Endodermal cell (in vitro differentiated cells): ENCODE measurements at regions not wholly inside any gene's neighbourhood (a gene's known extent, or its start where the extent isn't known, plus 50 kb on each side); places are given as distances from the start of the nearest gene placed in this dataset.

Experiments
- DNase-seq: peaks from one replicate; pipeline ENCODE4 v3.0.0-alpha.2; 2017
- H3K27ac ChIP-seq: 2 replicates; pipeline ENCODE4 v1.5.1; 2013; ENCODE audit warnings: mild to moderate bottlenecking, low read depth, low read length, moderate library complexity
- H3K27me3 ChIP-seq: 2 replicates; pipeline ENCODE4 v1.6.1; 2013; ENCODE audit warnings: mild to moderate bottlenecking, low read length, moderate library complexity; ENCODE audit not compliant: insufficient read depth, control insufficient read depth, poor library complexity, severe bottlenecking
- H3K36me3 ChIP-seq: 2 replicates; pipeline ENCODE4 v1.7.0; 2013; ENCODE audit warnings: mild to moderate bottlenecking, low read length, moderate library complexity; ENCODE audit not compliant: control insufficient read depth, insufficient read depth
- H3K4me1 ChIP-seq: one replicate; pipeline ENCODE4 v1.7.0; 2013; ENCODE audit warnings: low read length; ENCODE audit not compliant: control insufficient read depth, insufficient read depth
- H3K4me3 ChIP-seq: 2 replicates; pipeline ENCODE4 v1.5.1; 2013; ENCODE audit warnings: mild to moderate bottlenecking, low read length, moderate library complexity
- H3K9ac ChIP-seq: 2 replicates; pipeline ENCODE4 v1.6.1; 2013; ENCODE audit warnings: mild to moderate bottlenecking, low read length, moderate library complexity; ENCODE audit not compliant: poor library complexity, severe bottlenecking; ENCODE audit errors: extremely low read depth
- H3K9me3 ChIP-seq: 2 replicates; pipeline ENCODE4 v1.6.1; 2013; ENCODE audit warnings: mild to moderate bottlenecking, low read length, moderate library complexity; ENCODE audit not compliant: control insufficient read depth
- H3K27ac Mint-ChIP-seq: 2 replicates; pipeline ENCODE4 v1.8.0; 2020; ENCODE audit warnings: mixed read lengths
- H3K27me3 Mint-ChIP-seq: 2 replicates; pipeline ENCODE4 v1.8.0; 2021; ENCODE audit warnings: mild to moderate bottlenecking, mixed read lengths; ENCODE audit not compliant: insufficient read depth
- H3K36me3 Mint-ChIP-seq: 2 replicates; pipeline ENCODE4 v1.8.0; 2020; ENCODE audit warnings: low read depth, mixed read lengths
- H3K4me1 Mint-ChIP-seq: 2 replicates; pipeline ENCODE4 v1.8.0; 2020; ENCODE audit warnings: mixed read lengths
- H3K4me3 Mint-ChIP-seq: 2 replicates; pipeline ENCODE4 v1.8.0; 2020; ENCODE audit warnings: mild to moderate bottlenecking, moderate library complexity, mixed read lengths
- H3K9me3 Mint-ChIP-seq: 2 replicates; pipeline ENCODE4 v1.8.0; 2020; ENCODE audit warnings: mild to moderate bottlenecking, mixed read lengths
- WGBS, 2 experiments: methylation state at CpG; one replicate each; pipeline versions ENCODE4 v1.1.5 to v1.1.7; 2013; ENCODE audit warnings: missing lambda C conversion rate in 2 of 2, mixed read lengths in 1 of 2; ENCODE audit not compliant: insufficient coverage in 1 of 2, insufficient read length in 1 of 2; 5-methylcytosine and 5-hydroxymethylcytosine counted together
- TF ChIP-seq, protein P1 (sequence below): fragments of 200-600 bp; sonication (generic); conservative IDR thresholded peaks from 2 replicates; pipeline ENCODE4 v1.5.0; 2021; ENCODE audit warnings: antibody characterized with exemption, mild to moderate bottlenecking

DNA sequence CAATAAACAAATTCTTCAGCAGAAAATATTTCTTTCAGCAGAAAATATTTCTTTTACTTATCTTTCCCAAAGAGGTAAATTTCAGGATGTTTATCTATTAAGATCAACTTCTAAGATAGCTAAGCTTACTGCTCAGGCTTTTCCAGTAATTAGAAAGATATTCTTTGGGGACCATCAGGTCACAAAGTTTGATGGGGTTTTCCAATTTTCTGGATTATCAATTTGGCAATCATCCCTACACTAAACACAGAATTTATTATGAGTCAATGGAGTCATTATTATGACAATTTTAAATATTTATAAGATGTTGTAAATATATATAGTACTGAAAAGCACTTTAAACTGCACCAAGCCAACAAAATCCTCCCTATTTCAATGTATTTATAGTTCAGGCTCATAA is 137.6 kb downstream of the AKAP11 start:
- Mint-ChIP-seq H3K27me3 (peaks cover 5% of the 10 kb centered on the region), H3K4me1 (peaks cover 5% of the 10 kb centered on the region), H3K9me3 (no peaks in the 10 kb centered on the region), H3K36me3 (no peaks in the 10 kb centered on the region), H3K27ac (no peak overlapping the region), H3K4me3 (no peak overlapping the region)
- H3K27ac ChIP-seq = no peak overlapping the region
- H3K36me3 ChIP-seq = no peaks in the 10 kb centered on the region
- no peaks in the 10 kb centered on the region for H3K4me1 ChIP-seq
- no peaks in the 10 kb centered on the region for H3K9me3 ChIP-seq
- no peak for DNase-seq
- H3K9ac ChIP-seq = no peak overlapping the region
- H3K4me3 ChIP-seq = no peak overlapping the region
- TF ChIP-seq, protein P1, sequence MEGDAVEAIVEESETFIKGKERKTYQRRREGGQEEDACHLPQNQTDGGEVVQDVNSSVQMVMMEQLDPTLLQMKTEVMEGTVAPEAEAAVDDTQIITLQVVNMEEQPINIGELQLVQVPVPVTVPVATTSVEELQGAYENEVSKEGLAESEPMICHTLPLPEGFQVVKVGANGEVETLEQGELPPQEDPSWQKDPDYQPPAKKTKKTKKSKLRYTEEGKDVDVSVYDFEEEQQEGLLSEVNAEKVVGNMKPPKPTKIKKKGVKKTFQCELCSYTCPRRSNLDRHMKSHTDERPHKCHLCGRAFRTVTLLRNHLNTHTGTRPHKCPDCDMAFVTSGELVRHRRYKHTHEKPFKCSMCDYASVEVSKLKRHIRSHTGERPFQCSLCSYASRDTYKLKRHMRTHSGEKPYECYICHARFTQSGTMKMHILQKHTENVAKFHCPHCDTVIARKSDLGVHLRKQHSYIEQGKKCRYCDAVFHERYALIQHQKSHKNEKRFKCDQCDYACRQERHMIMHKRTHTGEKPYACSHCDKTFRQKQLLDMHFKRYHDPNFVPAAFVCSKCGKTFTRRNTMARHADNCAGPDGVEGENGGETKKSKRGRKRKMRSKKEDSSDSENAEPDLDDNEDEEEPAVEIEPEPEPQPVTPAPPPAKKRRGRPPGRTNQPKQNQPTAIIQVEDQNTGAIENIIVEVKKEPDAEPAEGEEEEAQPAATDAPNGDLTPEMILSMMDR = no peak
- no peaks in the 10 kb centered on the region for H3K27me3 ChIP-seq

DNA sequence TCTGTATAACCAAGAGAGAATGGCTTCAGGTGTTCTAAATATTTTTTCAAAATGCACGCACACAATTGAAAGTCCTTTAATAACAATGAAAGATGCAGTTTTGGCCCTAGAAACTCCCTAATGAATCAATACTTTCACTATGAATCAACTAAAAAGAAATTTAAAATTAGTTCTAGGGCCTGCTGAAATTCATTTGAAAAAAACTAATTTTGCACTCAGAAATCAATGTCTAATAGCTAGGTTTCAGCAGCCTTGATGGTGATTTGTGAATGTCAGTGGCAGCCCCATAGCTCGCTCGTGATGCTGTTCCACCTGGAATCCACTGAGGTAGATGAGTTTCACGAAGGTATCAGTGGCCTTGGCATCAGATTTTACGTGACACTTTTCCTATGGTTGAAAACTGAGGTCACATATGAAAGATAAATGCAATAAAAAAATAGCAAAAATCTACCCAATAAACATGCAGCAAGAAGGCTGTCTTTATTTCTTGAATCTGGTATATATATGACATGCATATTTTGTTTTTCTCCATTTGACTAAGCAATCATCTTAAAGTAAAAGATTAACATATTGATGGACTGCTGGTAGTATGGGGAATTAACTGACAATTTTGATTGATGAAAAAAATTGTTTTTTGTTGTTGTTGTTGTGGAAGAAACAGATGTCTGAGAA is 141.0 kb downstream of the AKAP11 start:
- H3K4me3 ChIP-seq = no peak overlapping the region
- no peaks in the 10 kb centered on the region for H3K4me1 ChIP-seq
- Mint-ChIP-seq H3K27me3 (peaks cover 5% of the 10 kb centered on the region), H3K9me3 (no peaks in the 10 kb centered on the region), H3K4me3 (no peak overlapping the region), H3K36me3 (no peaks in the 10 kb centered on the region), H3K27ac (no peak overlapping the region), H3K4me1 (no peaks in the 10 kb centered on the region)
- H3K27me3 ChIP-seq = no peaks in the 10 kb centered on the region
- WGBS, 2 experiments = 92 to 97% methylated on average over 2 to 5 of the region's 5 CpGs
- no peaks in the 10 kb centered on the region for H3K9me3 ChIP-seq
- no peak overlapping the region for H3K27ac ChIP-seq
- no peak overlapping the region for H3K9ac ChIP-seq
- H3K36me3 ChIP-seq = no peaks in the 10 kb centered on the region
- TF ChIP-seq, protein P1 = no peak
- no peak for DNase-seq

DNA sequence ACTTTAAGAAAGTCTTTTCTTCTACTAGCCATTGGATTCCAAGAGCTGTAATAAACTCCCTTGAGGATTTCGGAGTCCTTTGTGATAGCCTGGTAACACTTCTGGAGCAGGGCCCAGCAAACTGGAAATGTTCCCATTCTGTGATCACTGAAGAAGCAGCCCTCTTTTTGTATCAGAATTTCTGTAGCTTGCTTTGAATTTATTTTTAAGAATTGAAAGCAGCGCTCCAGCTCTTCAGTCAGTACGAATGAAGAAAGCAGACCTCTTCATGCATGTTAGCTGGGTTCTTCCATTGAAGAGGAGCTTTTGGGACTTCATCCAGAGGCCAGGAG is 141.5 kb downstream of the AKAP11 start:
- H3K4me1 Mint-ChIP-seq = no peaks in the 10 kb centered on the region
- Histone ChIP-seq H3K4me1 (no peaks in the 10 kb centered on the region), H3K27ac (no peak overlapping the region), H3K9ac (no peak overlapping the region), H3K9me3 (no peaks in the 10 kb centered on the region), H3K27me3 (no peaks in the 10 kb centered on the region), H3K36me3 (no peaks in the 10 kb centered on the region), H3K4me3 (no peak overlapping the region)
- H3K9me3 Mint-ChIP-seq = no peaks in the 10 kb centered on the region
- no peak overlapping the region for H3K4me3 Mint-ChIP-seq
- peaks cover 5% of the 10 kb centered on the region for H3K27me3 Mint-ChIP-seq
- DNase-seq = no peak
- H3K27ac Mint-ChIP-seq = no peak overlapping the region
- H3K36me3 Mint-ChIP-seq = no peaks in the 10 kb centered on the region
- WGBS, 2 experiments = 95 to 100% methylated on average over 2 to 3 of the region's 3 CpGs
- TF ChIP-seq, protein P1 = no peak
